B cell (primary cell): ENCODE measurements at regions not wholly inside any gene's neighbourhood (a gene's known extent, or its start where the extent isn't known, plus 50 kb on each side); places are given as distances from the start of the nearest gene placed in this dataset.
"Not testable (repeated sequence)": the region's sequence is repeated elsewhere in the genome, so short reads cannot be mapped to it uniquely, and the experiment has no call there.

Experiments
- CTCF ChIP-seq: fragments of 200-600 bp; IDR thresholded peaks from one replicate; pipeline ENCODE4 v1.8.0; 2022; ENCODE audit warnings: antibody characterized with exemption, mild to moderate bottlenecking
- EZH2 ChIP-seq: IDR thresholded peaks from 2 replicates; pipeline ENCODE4 v1.6.1; 2012; ENCODE audit warnings: borderline replicate concordance, low read depth, mild to moderate bottlenecking, moderate library complexity, low read length; ENCODE audit not compliant: insufficient read depth, poor library complexity, severe bottlenecking

GRCh38 chr12:67791362-67791761 is 142.8 kb downstream of the DYRK2 start:
- not testable (repeated sequence) for TF ChIP-seq CTCF, EZH2
